HCT116 (cell line): ENCODE measurements at regions not wholly inside any gene's neighbourhood (a gene's known extent, or its start where the extent isn't known, plus 50 kb on each side); places are given as distances from the start of the nearest gene placed in this dataset.

ENCODE experiments used
- ATAC-seq: fragments of 200-7000 bp; cut with Tn5 transposase; 2 replicates; pipeline ENCODE4 v1.9.1; 2020; ENCODE audit warnings: mild to moderate bottlenecking, moderate library complexity
- BruUV-seq: library from RNA; stranded (reverse); fragments of 400-500 nt; replicated peaks from 2 replicates; lab custom pipeline; 2021; lab: Mats Ljungman, UMichigan
- CTCF ChIA-PET: fragments of 300-600 bp; sonication (Branson Sonifier 250); formaldehyde crosslinking; loops from one replicate; lab custom pipeline; 2021; ENCODE audit warnings: antibody characterized with exemption; lab: Charles Lee
- POLR2A ChIA-PET: fragments of 300-600, 350-600 bp; sonication (Branson Sonifier 250); formaldehyde crosslinking; loops from one replicate; lab custom pipeline; 2021; ENCODE audit warnings: antibody characterized with exemption; lab: Charles Lee
- RAD21 ChIA-PET, 2 experiments: fragments of 300-600 bp; sonication (Branson Sonifier 250); formaldehyde crosslinking; loops; one replicate each; lab custom pipeline; 2023; ENCODE audit warnings: low total read pairs in 2 of 2; ENCODE audit not compliant: uncharacterized antibody in 2 of 2, unreplicated experiment in 2 of 2, low non-redundant PET in 1 of 2; lab: Charles Lee
- DNase-seq: peaks from one replicate; pipeline ENCODE4 v3.0.0-alpha.2; 2010; ENCODE audit warnings: low read depth, low spot score
- H2AFZ ChIP-seq: fragments of 200-600 bp; shearing (Covaris generic), sonication (generic); 2 replicates; pipeline ENCODE4 v1.6.1; 2017; ENCODE audit warnings: low read depth, mixed run types, mixed read lengths, antibody characterized with exemption, low read length; ENCODE audit not compliant: poor library complexity, severe bottlenecking
- H3K27ac ChIP-seq: 2 replicates; pipeline ENCODE4 v1.5.1; 2012; ENCODE audit warnings: low read depth, low read length
- H3K27me3 ChIP-seq: fragments of 200-600 bp; sonication (generic); 2 replicates; pipeline ENCODE4 v1.6.1; 2016; ENCODE audit warnings: mixed run types, low read length, mixed read lengths; ENCODE audit not compliant: insufficient read depth
- H3K36me3 ChIP-seq, 2 experiments: fragments of 200-500 bp in 1 of 2; fragments of 200-600 bp in 1 of 2; sonication (Bioruptor generic) in 1 of 2; sonication (generic) in 1 of 2; 2 replicates each; pipeline versions ENCODE4 v1.5.1 to v1.6.1; 2014 to 2016; ENCODE audit warnings: low read length in 2 of 2, inconsistent platforms in 1 of 2, mixed read lengths in 1 of 2, mixed run types in 1 of 2; ENCODE audit not compliant: insufficient read depth in 2 of 2, control insufficient read depth in 1 of 2
- H3K4me1 ChIP-seq, 2 experiments: fragments of 200-600 bp in 1 of 2; sonication (generic) in 1 of 2; 2 replicates each; pipeline versions ENCODE4 v1.5.1 to v1.6.1; 2012 to 2017; ENCODE audit warnings: low read length in 2 of 2, inconsistent platforms in 1 of 2, mild to moderate bottlenecking in 1 of 2, mixed read lengths in 1 of 2, mixed run types in 1 of 2, moderate library complexity in 1 of 2; ENCODE audit not compliant: insufficient read depth in 2 of 2, control insufficient read depth in 1 of 2
- H3K4me2 ChIP-seq: fragments of 200-600 bp; sonication (generic); 2 replicates; pipeline ENCODE4 v1.6.1; 2017; ENCODE audit warnings: mixed run types, low read length, mixed read lengths
- H3K4me3 ChIP-seq, 2 experiments: fragments of 200-600 bp in 1 of 2; sonication (generic) in 1 of 2; replicated peaks in 1 of 2; 2 replicates each; pipeline ENCODE4 v1.5.1; 2011 to 2016; ENCODE audit warnings: low read length in 2 of 2, control low read depth in 1 of 2, low read depth in 1 of 2, mild to moderate bottlenecking in 1 of 2, mixed read lengths in 1 of 2, mixed run types in 1 of 2
- H3K79me2 ChIP-seq: fragments of 200-600 bp; sonication (generic); 2 replicates; pipeline ENCODE4 v1.6.1; 2017; ENCODE audit warnings: mild to moderate bottlenecking, mixed run types, low read length, moderate library complexity, mixed read lengths; ENCODE audit not compliant: insufficient read depth
- H3K9ac ChIP-seq: fragments of 200-600 bp; sonication (generic); 2 replicates; pipeline ENCODE4 v1.6.1; 2016; ENCODE audit warnings: low read length, mixed read lengths
- H3K9me2 ChIP-seq: fragments of 200-600 bp; sonication (generic), shearing (Covaris generic); 2 replicates; pipeline ENCODE4 v1.6.1; 2017; ENCODE audit warnings: mixed run types, mild to moderate bottlenecking, moderate library complexity; ENCODE audit not compliant: insufficient read depth
- H3K9me3 ChIP-seq, 2 experiments: fragments of 200-500 bp in 1 of 2; fragments of 200-600 bp in 1 of 2; sonication (Bioruptor generic) in 1 of 2; sonication (generic) in 1 of 2; 2 replicates each; pipeline ENCODE4 v1.6.1; 2014 to 2017; ENCODE audit warnings: low read length in 2 of 2, mixed read lengths in 2 of 2, inconsistent platforms in 1 of 2, low read depth in 1 of 2, mild to moderate bottlenecking in 1 of 2, mixed run types in 1 of 2, moderate library complexity in 1 of 2; ENCODE audit not compliant: control insufficient read depth in 1 of 2, insufficient read depth in 1 of 2
- H4K20me1 ChIP-seq: fragments of 200-600 bp; sonication (generic), shearing (Covaris generic); 2 replicates; pipeline ENCODE4 v1.6.1; 2017; ENCODE audit warnings: mixed run types, mild to moderate bottlenecking, moderate library complexity; ENCODE audit not compliant: insufficient read depth
- CBX3 ChIP-seq: IDR thresholded peaks from 2 replicates; pipeline ENCODE4 v1.6.1; 2012; ENCODE audit warnings: low read depth
- EZH2 ChIP-seq: fragments of 200-600 bp; sonication (generic); IDR thresholded peaks from 2 replicates; pipeline ENCODE4 v1.6.1; 2017; ENCODE audit warnings: antibody characterized with exemption, mixed run types
- EZH2phosphoT487 ChIP-seq: fragments of 200-600 bp; IDR thresholded peaks from 2 replicates; pipeline ENCODE4 v1.6.1; 2018; ENCODE audit warnings: antibody characterized with exemption, borderline replicate concordance
- POLR2A ChIP-seq: IDR thresholded peaks from 2 replicates; pipeline ENCODE4 v1.7.0; 2011; ENCODE audit warnings: borderline replicate concordance; ENCODE audit not compliant: insufficient read depth, insufficient read length; ENCODE audit errors: extremely low read depth
- RAD21 ChIP-seq: IDR thresholded peaks from 2 replicates; pipeline ENCODE4 v1.6.1; 2012; ENCODE audit warnings: low read depth, mild to moderate bottlenecking
- REST ChIP-seq: IDR thresholded peaks from 2 replicates; pipeline ENCODE4 v1.6.1; 2012; ENCODE audit warnings: low read depth
- SIN3A ChIP-seq: IDR thresholded peaks from 2 replicates; pipeline ENCODE4 v1.6.1; 2012; ENCODE audit warnings: low read depth
- SP1 ChIP-seq: IDR thresholded peaks from 2 replicates; pipeline ENCODE4 v1.6.1; 2012; ENCODE audit warnings: low read depth
- YY1 ChIP-seq: IDR thresholded peaks from 2 replicates; pipeline ENCODE4 v1.6.1; 2011; ENCODE audit warnings: low read length, low read depth, moderate library complexity, mild to moderate bottlenecking; ENCODE audit not compliant: insufficient replicate concordance; ENCODE audit errors: extremely low read depth
- ZFX ChIP-seq: fragments of 450-650 bp; IDR thresholded peaks from 2 replicates; pipeline ENCODE4 v1.6.1; 2017
- intact Hi-C: fragments of 100-400 bp; cut with micrococcal nuclease; formaldehyde crosslinking; loops from 2 replicates; pipeline ENCODE4 v1.10.0; 2022
- TF ChIP-seq, protein P1 (sequence below), 3 experiments: fragments of 200-600 bp in 1 of 3; sonication (generic) in 1 of 3; IDR thresholded peaks in 2 of 3; conservative IDR thresholded peaks in 1 of 3; 2 replicates each; pipeline ENCODE4 v1.5.1; 2012 to 2017; ENCODE audit warnings: low read depth in 2 of 3, low read length in 2 of 3, antibody characterized with exemption in 1 of 3, borderline replicate concordance in 1 of 3, control low read depth in 1 of 3, mild to moderate bottlenecking in 1 of 3, mixed read lengths in 1 of 3, mixed run types in 1 of 3, moderate library complexity in 1 of 3; ENCODE audit not compliant: insufficient read depth in 1 of 3

DNA sequence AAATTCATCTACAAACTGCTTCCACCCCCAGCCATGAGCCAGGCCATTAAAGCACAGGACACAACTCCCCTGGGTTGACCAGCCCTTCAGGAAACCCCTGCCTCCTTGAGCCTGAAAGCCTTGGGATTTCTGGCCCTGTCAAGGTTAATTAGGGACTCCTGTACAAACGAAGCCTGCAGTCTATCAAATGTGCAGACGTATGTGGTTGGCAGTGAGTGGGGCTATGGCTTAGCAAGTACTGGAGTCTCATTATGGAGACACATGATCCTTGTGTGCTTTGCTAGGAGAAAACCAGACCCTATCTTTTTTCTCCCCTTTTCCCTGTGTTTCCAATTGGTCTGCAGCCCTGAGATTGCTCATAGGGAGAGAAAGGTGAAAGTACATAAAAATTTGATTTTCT, 588.3 kb upstream of the USP24 start:
- H3K9ac ChIP-seq = no peak overlapping the region
- RAD21 ChIA-PET = no interaction called here
- BruUV-seq = no TSS peak
- intact Hi-C loops = no loop called here
- H3K4me3 ChIP-seq = no peak overlapping the region
- no peaks in the 10 kb centered on the region; the same call in 1 of the 2 replicates for H3K9me2 ChIP-seq
- CTCF ChIA-PET = no interaction called here
- H3K4me2 ChIP-seq = no peak overlapping the region
- no peaks in the 10 kb centered on the region for H3K36me3 ChIP-seq
- POLR2A ChIA-PET = no interaction called here
- DNase-seq = no peak
- TF ChIP-seq ZFX = no peak
- TF ChIP-seq EZH2 = no peak
- no peak for TF ChIP-seq SP1
- TF ChIP-seq, protein P1, sequence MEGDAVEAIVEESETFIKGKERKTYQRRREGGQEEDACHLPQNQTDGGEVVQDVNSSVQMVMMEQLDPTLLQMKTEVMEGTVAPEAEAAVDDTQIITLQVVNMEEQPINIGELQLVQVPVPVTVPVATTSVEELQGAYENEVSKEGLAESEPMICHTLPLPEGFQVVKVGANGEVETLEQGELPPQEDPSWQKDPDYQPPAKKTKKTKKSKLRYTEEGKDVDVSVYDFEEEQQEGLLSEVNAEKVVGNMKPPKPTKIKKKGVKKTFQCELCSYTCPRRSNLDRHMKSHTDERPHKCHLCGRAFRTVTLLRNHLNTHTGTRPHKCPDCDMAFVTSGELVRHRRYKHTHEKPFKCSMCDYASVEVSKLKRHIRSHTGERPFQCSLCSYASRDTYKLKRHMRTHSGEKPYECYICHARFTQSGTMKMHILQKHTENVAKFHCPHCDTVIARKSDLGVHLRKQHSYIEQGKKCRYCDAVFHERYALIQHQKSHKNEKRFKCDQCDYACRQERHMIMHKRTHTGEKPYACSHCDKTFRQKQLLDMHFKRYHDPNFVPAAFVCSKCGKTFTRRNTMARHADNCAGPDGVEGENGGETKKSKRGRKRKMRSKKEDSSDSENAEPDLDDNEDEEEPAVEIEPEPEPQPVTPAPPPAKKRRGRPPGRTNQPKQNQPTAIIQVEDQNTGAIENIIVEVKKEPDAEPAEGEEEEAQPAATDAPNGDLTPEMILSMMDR (IDR thresholded peaks at IDR 0.05 in 2 of 3, conservative IDR thresholded peaks at IDR 0.05 in 1 of 3; ENCODE audit: borderline replicate concordance in 1 of 3, insufficient read depth in 1 of 3, low read depth in 2 of 3, low read length in 2 of 3) = no peak
- no peak for TF ChIP-seq SIN3A
- TF ChIP-seq EZH2phosphoT487 = no peak
- no peak for TF ChIP-seq RAD21
- no peak for TF ChIP-seq POLR2A
- H4K20me1 ChIP-seq = no peaks in the 10 kb centered on the region
- no peak for ATAC-seq
- no peaks in the 10 kb centered on the region for H3K27me3 ChIP-seq
- H3K9me3 ChIP-seq = no peaks in the 10 kb centered on the region
- H3K4me1 ChIP-seq = no peaks in the 10 kb centered on the region
- H3K27ac ChIP-seq = no peak overlapping the region
- H3K79me2 ChIP-seq = no peaks in the 10 kb centered on the region
- no peak overlapping the region for H2AFZ ChIP-seq

- H4K20me1 ChIP-seq = no peaks in the 10 kb centered on the region
- RAD21 ChIA-PET = no interaction called here
Measured at GRCh38 chr1:55801481-55801880, 586.3 kb upstream of the USP24 start.

More at GRCh38 chr1:55801481-55801880, 586.3 kb upstream of the USP24 start:
- CTCF ChIA-PET = no interaction called here
- H3K27me3 ChIP-seq = no peaks in the 10 kb centered on the region
- no peak overlapping the region for H2AFZ ChIP-seq
- H3K4me3 ChIP-seq = no peak overlapping the region
- intact Hi-C loops = no loop called here
- H3K4me1 ChIP-seq = no peaks in the 10 kb centered on the region
- BruUV-seq = no TSS peak
- H3K36me3 ChIP-seq = no peaks in the 10 kb centered on the region
- no peak overlapping the region for H3K27ac ChIP-seq
- no peaks in the 10 kb centered on the region; the same call in 1 of the 2 replicates for H3K9me2 ChIP-seq
- no peaks in the 10 kb centered on the region for H3K9me3 ChIP-seq
- no peak overlapping the region for H3K9ac ChIP-seq
- no peaks in the 10 kb centered on the region for H3K79me2 ChIP-seq
- ATAC-seq = no peak
- POLR2A ChIA-PET = no interaction called here
- TF ChIP-seq EZH2 = no peak
- TF ChIP-seq YY1 = no peak
- TF ChIP-seq CBX3 = no peak
- TF ChIP-seq REST = no peak
- TF ChIP-seq RAD21 = no peak
- DNase-seq = no peak
- no peak overlapping the region for H3K4me2 ChIP-seq
